ENCODE measurements at regions not wholly inside any gene's neighbourhood (a gene's known extent, or its start where the extent isn't known, plus 50 kb on each side); places are given as distances from the start of the nearest gene placed in this dataset.

- peak overlapping the region; percentile 67 for H3K27ac Mint-ChIP-seq
- whole genome bisulfite sequencing, 2 experiments (ENCODE audit: insufficient coverage in 1 of 2, insufficient read length in 1 of 2): 75 to 100% methylated on average over 1 of the region's 1 CpG
- peak; percentile 54 for DNase-seq
These were observed 409.6 kb upstream of the MPDZ start for GRCh38 chr9:13688990-13689600.

GRCh38 chr9:13688223-13688989 lies 408.9 kb upstream of the MPDZ start:
- H3K4me1 Mint-ChIP-seq: peaks cover 11% of the 10 kb centered on the region
- Histone ChIP-seq H3K9me3 (ENCODE audit: control insufficient read depth, low read length) (peaks cover 9% of the 10 kb centered on the region), H3K9ac (ENCODE audit: extremely low read depth, low read length, poor library complexity, severe bottlenecking) (no peak overlapping the region), H3K4me3 (ENCODE audit: low read length) (no peak overlapping the region), H3K36me3 (ENCODE audit: control insufficient read depth, insufficient read depth, low read length) (no peaks in the 10 kb centered on the region), H3K27me3 (ENCODE audit: control insufficient read depth, insufficient read depth, low read length, poor library complexity, severe bottlenecking) (no peaks in the 10 kb centered on the region), H3K4me1 (ENCODE audit: control insufficient read depth, insufficient read depth, low read length) (no peaks in the 10 kb centered on the region), H3K27ac (ENCODE audit: low read depth, low read length) (peak overlapping the region; percentile 21)
- no peaks in the 10 kb centered on the region for H3K27me3 Mint-ChIP-seq (ENCODE audit: insufficient read depth)
- peak overlapping the region; percentile 67 for H3K27ac Mint-ChIP-seq
- 48 to 58% methylated on average over 3 to 4 of the region's 4 CpGs for WGBS, 2 experiments (ENCODE audit: insufficient coverage in 1 of 2, insufficient read length in 1 of 2)
- no peaks in the 10 kb centered on the region for H3K36me3 Mint-ChIP-seq (ENCODE audit: low read depth)
- peaks cover 13% of the 10 kb centered on the region for H3K9me3 Mint-ChIP-seq
- TF ChIP-seq, protein P1, sequence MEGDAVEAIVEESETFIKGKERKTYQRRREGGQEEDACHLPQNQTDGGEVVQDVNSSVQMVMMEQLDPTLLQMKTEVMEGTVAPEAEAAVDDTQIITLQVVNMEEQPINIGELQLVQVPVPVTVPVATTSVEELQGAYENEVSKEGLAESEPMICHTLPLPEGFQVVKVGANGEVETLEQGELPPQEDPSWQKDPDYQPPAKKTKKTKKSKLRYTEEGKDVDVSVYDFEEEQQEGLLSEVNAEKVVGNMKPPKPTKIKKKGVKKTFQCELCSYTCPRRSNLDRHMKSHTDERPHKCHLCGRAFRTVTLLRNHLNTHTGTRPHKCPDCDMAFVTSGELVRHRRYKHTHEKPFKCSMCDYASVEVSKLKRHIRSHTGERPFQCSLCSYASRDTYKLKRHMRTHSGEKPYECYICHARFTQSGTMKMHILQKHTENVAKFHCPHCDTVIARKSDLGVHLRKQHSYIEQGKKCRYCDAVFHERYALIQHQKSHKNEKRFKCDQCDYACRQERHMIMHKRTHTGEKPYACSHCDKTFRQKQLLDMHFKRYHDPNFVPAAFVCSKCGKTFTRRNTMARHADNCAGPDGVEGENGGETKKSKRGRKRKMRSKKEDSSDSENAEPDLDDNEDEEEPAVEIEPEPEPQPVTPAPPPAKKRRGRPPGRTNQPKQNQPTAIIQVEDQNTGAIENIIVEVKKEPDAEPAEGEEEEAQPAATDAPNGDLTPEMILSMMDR (conservative IDR thresholded peaks at IDR 0.05): no peak
- no peak overlapping the region for H3K4me3 Mint-ChIP-seq
- DNase-seq: peak; percentile 72

More at GRCh38 chr9:13688990-13689600, 409.6 kb upstream of the MPDZ start:
- peaks cover 9% of the 10 kb centered on the region for H3K9me3 ChIP-seq (ENCODE audit: control insufficient read depth, low read length)
- H3K27me3 Mint-ChIP-seq (ENCODE audit: insufficient read depth): no peaks in the 10 kb centered on the region
- no peak overlapping the region for H3K9ac ChIP-seq (ENCODE audit: extremely low read depth, low read length, poor library complexity, severe bottlenecking)
- no peaks in the 10 kb centered on the region for H3K27me3 ChIP-seq (ENCODE audit: control insufficient read depth, insufficient read depth, low read length, poor library complexity, severe bottlenecking)
- H3K9me3 Mint-ChIP-seq: peaks cover 13% of the 10 kb centered on the region
- H3K36me3 ChIP-seq (ENCODE audit: control insufficient read depth, insufficient read depth, low read length): no peaks in the 10 kb centered on the region
- TF ChIP-seq, protein P1 (conservative IDR thresholded peaks at IDR 0.05): peak; percentile 77
- peaks cover 11% of the 10 kb centered on the region for H3K4me1 Mint-ChIP-seq
- no peaks in the 10 kb centered on the region for H3K4me1 ChIP-seq (ENCODE audit: control insufficient read depth, insufficient read depth, low read length)
- H3K4me3 ChIP-seq (ENCODE audit: low read length): no peak overlapping the region
- no peak overlapping the region for H3K4me3 Mint-ChIP-seq
- no peaks in the 10 kb centered on the region for H3K36me3 Mint-ChIP-seq (ENCODE audit: low read depth)
- no peak overlapping the region for H3K27ac ChIP-seq (ENCODE audit: low read depth, low read length)

DNA sequence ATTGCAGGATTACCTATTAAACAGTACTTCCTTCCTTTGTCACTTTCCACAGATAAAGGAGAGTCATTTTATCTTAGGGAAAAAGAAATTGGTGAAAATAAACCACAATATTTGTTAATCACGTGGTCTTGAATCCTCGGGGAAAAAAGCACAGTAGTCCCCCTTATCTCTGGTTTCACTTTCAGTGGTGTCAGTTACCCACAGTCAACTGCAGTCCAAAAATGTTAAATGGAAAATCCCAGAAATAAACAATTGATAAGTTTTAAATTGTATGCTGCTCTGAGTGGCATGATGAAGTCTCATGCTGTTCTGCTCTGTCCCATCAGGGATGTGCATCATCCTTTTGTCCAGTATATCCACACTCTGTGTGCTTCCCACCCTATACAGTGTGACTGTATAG lies 405.2 kb upstream of the MPDZ start:
- Histone ChIP-seq H3K4me3 (ENCODE audit: low read length) (no peak overlapping the region), H3K9me3 (ENCODE audit: control insufficient read depth, low read length) (peaks cover 9% of the 10 kb centered on the region), H3K4me1 (ENCODE audit: control insufficient read depth, insufficient read depth, low read length) (no peaks in the 10 kb centered on the region), H3K27me3 (ENCODE audit: control insufficient read depth, insufficient read depth, low read length, poor library complexity, severe bottlenecking) (no peaks in the 10 kb centered on the region), H3K27ac (ENCODE audit: low read depth, low read length) (no peak overlapping the region), H3K9ac (ENCODE audit: extremely low read depth, low read length, poor library complexity, severe bottlenecking) (no peak overlapping the region), H3K36me3 (ENCODE audit: control insufficient read depth, insufficient read depth, low read length) (no peaks in the 10 kb centered on the region)
- no peak overlapping the region for H3K4me3 Mint-ChIP-seq
- DNase-seq: no peak
- no peaks in the 10 kb centered on the region for H3K27me3 Mint-ChIP-seq (ENCODE audit: insufficient read depth)
- TF ChIP-seq, protein P1 (conservative IDR thresholded peaks at IDR 0.05): no peak
- H3K27ac Mint-ChIP-seq: no peak overlapping the region
- peaks cover 11% of the 10 kb centered on the region for H3K4me1 Mint-ChIP-seq
- no peaks in the 10 kb centered on the region for H3K36me3 Mint-ChIP-seq (ENCODE audit: low read depth)
- 89 to 100% methylated on average over 2 of the region's 2 CpGs for WGBS, 2 experiments (ENCODE audit: insufficient coverage in 1 of 2, insufficient read length in 1 of 2)
- H3K9me3 Mint-ChIP-seq: peaks cover 7% of the 10 kb centered on the region
